ENCODE measurements at regions not wholly inside any gene's neighbourhood (a gene's known extent, or its start where the extent isn't known, plus 50 kb on each side); places are given as distances from the start of the nearest gene placed in this dataset.

- Mint-ChIP-seq H3K9me3 (no peaks in the 10 kb centered on the region), H3K27ac (no peak overlapping the region), H3K4me1 (peaks cover 6 to 25% (median 15%) of the 10 kb centered on the region in 4 donors), H3K36me3 (no peaks in the 10 kb centered on the region), H3K27me3 (no peaks in the 10 kb centered on the region), H3K4me3 (peak overlapping the region in 1 of 8 donors; percentile 2)
- intact Hi-C loops (cut with micrococcal nuclease), result no loop called here
- no peak for DNase-seq
- no peak overlapping the region for H3K27ac ChIP-seq (ENCODE audit: low read depth, low read length)
- H3K4me1 ChIP-seq (ENCODE audit: insufficient read depth, low read length), result peaks cover 13% of the 10 kb centered on the region
- no peaks in the 10 kb centered on the region for H3K9me3 ChIP-seq (ENCODE audit: control insufficient read depth in 1 of 2, low read length in 2 of 2)
- no peaks in the 10 kb centered on the region for H3K36me3 ChIP-seq (ENCODE audit: insufficient read depth, low read length)
- POLR2A ChIA-PET (ENCODE audit: partially characterized antibody), result no interaction called here
- CTCF ChIA-PET (ENCODE audit: partially characterized antibody), result no interaction called here
- no peak overlapping the region for H3K4me3 ChIP-seq (ENCODE audit: low read length in 2 of 2)
- no peaks in the 10 kb centered on the region for H3K27me3 ChIP-seq (ENCODE audit: insufficient read depth, low read length)
Observed at GRCh38 chr13:22232186-22232585, 561.3 kb downstream of the FGF9 start.

GRCh38 chr13:22235285-22235949 lies 564.5 kb downstream of the FGF9 start:
- no peak overlapping the region for H3K4me3 ChIP-seq (ENCODE audit: low read length in 2 of 2)
- DNase-seq, result no peak
- peaks cover 13% of the 10 kb centered on the region for H3K4me1 ChIP-seq (ENCODE audit: insufficient read depth, low read length)
- Mint-ChIP-seq H3K27me3 (no peaks in the 10 kb centered on the region), H3K4me1 (peaks cover 4 to 25% (median 11%) of the 10 kb centered on the region in 4 donors), H3K9me3 (no peaks in the 10 kb centered on the region), H3K27ac (peak overlapping the region in 2 of 7 donors; percentile 43 to 44), H3K4me3 (no peak overlapping the region), H3K36me3 (no peaks in the 10 kb centered on the region)
- H3K27me3 ChIP-seq (ENCODE audit: insufficient read depth, low read length), result no peaks in the 10 kb centered on the region
- H3K9me3 ChIP-seq (ENCODE audit: control insufficient read depth in 1 of 2, low read length in 2 of 2), result no peaks in the 10 kb centered on the region
- no peaks in the 10 kb centered on the region for H3K36me3 ChIP-seq (ENCODE audit: insufficient read depth, low read length)
- ChIA-PET CTCF (ENCODE audit: partially characterized antibody) (interaction anchor here (1.2 kb wide), 1 partner anchor 10 kb away, joined by 3 read pairs; no protein-coding TSS in a partner anchor), POLR2A (ENCODE audit: partially characterized antibody) (no interaction called here)
- intact Hi-C loops (cut with micrococcal nuclease), result no loop called here
- H3K27ac ChIP-seq (ENCODE audit: low read depth, low read length), result no peak overlapping the region

DNA sequence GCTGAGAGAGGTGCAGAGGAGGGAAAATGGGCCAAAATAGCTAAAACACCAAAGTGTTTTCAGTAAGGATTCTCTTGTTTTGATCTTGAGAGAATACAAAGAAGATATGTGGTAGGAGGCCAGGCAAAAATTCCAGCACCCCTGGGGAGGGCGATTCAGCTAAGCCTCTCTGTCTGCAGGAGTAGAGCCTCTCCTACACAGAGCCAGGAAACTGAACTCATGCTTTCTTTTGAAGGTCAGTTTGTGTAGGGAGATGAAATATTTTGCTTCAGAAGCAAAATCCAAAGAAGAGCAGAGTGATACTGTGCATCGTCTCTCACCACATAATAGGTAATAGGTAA lies 565.0 kb downstream of the FGF9 start:
- no peaks in the 10 kb centered on the region for H3K9me3 Mint-ChIP-seq
- H3K4me1 Mint-ChIP-seq, result peaks cover 4 to 24% (median 10%) of the 10 kb centered on the region in 4 donors
- H3K27me3 Mint-ChIP-seq, result no peaks in the 10 kb centered on the region
- no peak overlapping the region for H3K4me3 Mint-ChIP-seq
- Histone ChIP-seq H3K27me3 (ENCODE audit: insufficient read depth, low read length) (no peaks in the 10 kb centered on the region), H3K9me3 (ENCODE audit: control insufficient read depth in 1 of 2, low read length in 2 of 2) (no peaks in the 10 kb centered on the region), H3K36me3 (ENCODE audit: insufficient read depth, low read length) (no peaks in the 10 kb centered on the region), H3K4me3 (ENCODE audit: low read length in 2 of 2) (no peak overlapping the region), H3K4me1 (ENCODE audit: insufficient read depth, low read length) (peaks cover 13% of the 10 kb centered on the region), H3K27ac (ENCODE audit: low read depth, low read length) (no peak overlapping the region)
- ChIA-PET POLR2A (ENCODE audit: partially characterized antibody) (no interaction called here), CTCF (ENCODE audit: partially characterized antibody) (interaction anchor here (1.2 kb wide), 1 partner anchor 11 kb away, joined by 3 read pairs; no protein-coding TSS in a partner anchor)
- no peaks in the 10 kb centered on the region for H3K36me3 Mint-ChIP-seq
- H3K27ac Mint-ChIP-seq, result peak overlapping the region in 4 of 7 donors; percentile 24 to 53 (median 47)
- intact Hi-C loops (cut with micrococcal nuclease), result no loop called here
- no peak for DNase-seq

- Histone ChIP-seq H3K4me1 (ENCODE audit: insufficient read depth, low read length) (peaks cover 13% of the 10 kb centered on the region), H3K27me3 (ENCODE audit: insufficient read depth, low read length) (no peaks in the 10 kb centered on the region), H3K27ac (ENCODE audit: low read depth, low read length) (no peak overlapping the region), H3K9me3 (ENCODE audit: control insufficient read depth in 1 of 2, low read length in 2 of 2) (no peaks in the 10 kb centered on the region), H3K4me3 (ENCODE audit: low read length in 2 of 2) (no peak overlapping the region), H3K36me3 (ENCODE audit: insufficient read depth, low read length) (no peaks in the 10 kb centered on the region)
- ChIA-PET CTCF (ENCODE audit: partially characterized antibody) (no interaction called here), POLR2A (ENCODE audit: partially characterized antibody) (no interaction called here)
- Mint-ChIP-seq H3K27me3 (no peaks in the 10 kb centered on the region), H3K9me3 (no peaks in the 10 kb centered on the region), H3K4me3 (no peak overlapping the region), H3K4me1 (peaks cover 2 to 13% (median 5%) of the 10 kb centered on the region in 4 donors), H3K27ac (no peak overlapping the region), H3K36me3 (no peaks in the 10 kb centered on the region)
- DNase-seq, result no peak
- intact Hi-C loops (cut with micrococcal nuclease), result no loop called here
Observed at GRCh38 chr13:22238269-22238668, 567.4 kb downstream of the FGF9 start.

DNA sequence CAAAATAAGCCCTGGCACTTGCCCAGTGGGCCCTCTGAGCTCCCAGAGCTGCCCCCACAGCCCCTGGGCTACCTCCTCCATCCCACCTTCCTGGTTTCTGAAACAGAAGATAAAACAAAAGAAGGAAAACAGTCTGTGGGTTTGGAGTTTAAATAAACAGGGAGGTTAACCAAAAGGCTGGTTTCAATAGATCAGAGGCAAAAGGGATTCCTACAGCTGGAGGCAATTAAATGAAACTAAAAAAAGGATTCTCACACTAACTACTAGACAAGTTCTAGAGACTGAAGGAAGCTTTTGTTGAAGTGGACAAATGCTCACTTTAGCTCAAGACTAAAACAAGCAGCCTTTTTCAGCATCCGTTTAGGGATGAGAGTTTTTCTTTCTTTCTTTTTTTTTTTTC lies 569.8 kb downstream of the FGF9 start:
- Histone ChIP-seq H3K9me3 (ENCODE audit: control insufficient read depth in 1 of 2, low read length in 2 of 2) (no peaks in the 10 kb centered on the region), H3K4me3 (ENCODE audit: low read length in 2 of 2) (no peak overlapping the region), H3K27ac (ENCODE audit: low read depth, low read length) (no peak overlapping the region), H3K36me3 (ENCODE audit: insufficient read depth, low read length) (no peaks in the 10 kb centered on the region), H3K4me1 (ENCODE audit: insufficient read depth, low read length) (peaks cover 3% of the 10 kb centered on the region), H3K27me3 (ENCODE audit: insufficient read depth, low read length) (no peaks in the 10 kb centered on the region)
- H3K4me1 Mint-ChIP-seq, result peaks cover 3 to 8% (median 5%) of the 10 kb centered on the region in 4 donors
- H3K27ac Mint-ChIP-seq, result no peak overlapping the region
- H3K36me3 Mint-ChIP-seq, result no peaks in the 10 kb centered on the region
- no peaks in the 10 kb centered on the region for H3K9me3 Mint-ChIP-seq
- no peak overlapping the region for H3K4me3 Mint-ChIP-seq
- ChIA-PET CTCF (ENCODE audit: partially characterized antibody) (no interaction called here), POLR2A (ENCODE audit: partially characterized antibody) (no interaction called here)
- DNase-seq, result no peak
- no peaks in the 10 kb centered on the region for H3K27me3 Mint-ChIP-seq
- intact Hi-C loops (cut with micrococcal nuclease), result no loop called here

GRCh38 chr13:22243469-22244163 lies 572.7 kb downstream of the FGF9 start:
- no peak for DNase-seq
- no peak overlapping the region for H3K4me3 Mint-ChIP-seq
- Histone ChIP-seq H3K27me3 (ENCODE audit: insufficient read depth, low read length) (no peaks in the 10 kb centered on the region), H3K27ac (ENCODE audit: low read depth, low read length) (no peak overlapping the region), H3K4me1 (ENCODE audit: insufficient read depth, low read length) (no peaks in the 10 kb centered on the region), H3K36me3 (ENCODE audit: insufficient read depth, low read length) (no peaks in the 10 kb centered on the region), H3K9me3 (ENCODE audit: control insufficient read depth in 1 of 2, low read length in 2 of 2) (no peaks in the 10 kb centered on the region), H3K4me3 (ENCODE audit: low read length in 2 of 2) (no peak overlapping the region)
- POLR2A ChIA-PET (ENCODE audit: partially characterized antibody), result no interaction called here
- intact Hi-C loops (cut with micrococcal nuclease), result no loop called here
- CTCF ChIA-PET (ENCODE audit: partially characterized antibody), result interaction anchor here (1.4 kb wide), 1 partner anchor 23 kb away, joined by 3 read pairs; no protein-coding TSS in a partner anchor
- H3K27ac Mint-ChIP-seq, result no peak overlapping the region
- peaks cover 0 to 1% (median 0%) of the 10 kb centered on the region in 8 donors for H3K9me3 Mint-ChIP-seq
- H3K27me3 Mint-ChIP-seq, result no peaks in the 10 kb centered on the region
- H3K4me1 Mint-ChIP-seq, result peaks cover 0 to 9% (median 6%) of the 10 kb centered on the region in 4 donors
- no peaks in the 10 kb centered on the region for H3K36me3 Mint-ChIP-seq

DNA sequence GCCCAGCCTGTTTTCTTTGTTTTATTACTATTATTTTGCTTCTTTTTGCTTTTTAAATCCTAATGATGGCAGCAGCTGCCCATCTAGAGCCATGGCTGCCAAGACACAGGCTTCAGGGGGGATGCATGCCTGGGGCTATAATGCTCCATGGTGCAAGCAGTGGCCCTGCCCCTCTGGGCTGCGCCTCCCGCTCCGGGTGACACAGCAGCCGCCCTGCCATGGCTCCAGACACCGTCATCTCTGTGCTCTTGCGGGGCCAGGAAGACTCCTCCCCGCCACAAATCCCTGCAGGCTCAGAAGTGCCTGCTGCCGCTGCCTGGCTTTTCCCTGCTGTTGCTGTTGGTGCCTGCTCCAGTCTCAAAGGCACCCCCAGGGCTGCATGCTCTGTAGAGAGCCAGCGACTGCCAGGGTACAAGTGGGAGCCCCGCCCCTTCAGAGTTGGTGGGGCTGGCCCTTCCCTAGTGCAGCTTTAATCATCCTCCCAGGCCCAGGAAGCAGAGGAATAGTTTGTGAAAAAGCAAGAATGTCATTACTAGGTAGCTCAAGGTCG lies 581.5 kb downstream of the FGF9 start:
- no peaks in the 10 kb centered on the region for H3K27me3 Mint-ChIP-seq
- H3K4me3 Mint-ChIP-seq, result no peak overlapping the region
- CTCF ChIA-PET (ENCODE audit: partially characterized antibody), result no interaction called here
- Histone ChIP-seq H3K4me3 (ENCODE audit: low read length in 2 of 2) (no peak overlapping the region), H3K36me3 (ENCODE audit: insufficient read depth, low read length) (no peaks in the 10 kb centered on the region), H3K4me1 (ENCODE audit: insufficient read depth, low read length) (no peaks in the 10 kb centered on the region), H3K27me3 (ENCODE audit: insufficient read depth, low read length) (no peaks in the 10 kb centered on the region), H3K27ac (ENCODE audit: low read depth, low read length) (no peak overlapping the region), H3K9me3 (ENCODE audit: control insufficient read depth in 1 of 2, low read length in 2 of 2) (no peaks in the 10 kb centered on the region)
- H3K27ac Mint-ChIP-seq, result no peak overlapping the region
- peaks cover 0 to 5% (median 3%) of the 10 kb centered on the region in 4 donors for H3K4me1 Mint-ChIP-seq
- H3K9me3 Mint-ChIP-seq, result peaks cover 0 to 3% (median 0%) of the 10 kb centered on the region in 8 donors
- H3K36me3 Mint-ChIP-seq, result no peaks in the 10 kb centered on the region
- POLR2A ChIA-PET (ENCODE audit: partially characterized antibody), result no interaction called here
- intact Hi-C loops (cut with micrococcal nuclease), result no loop called here
- no peak for DNase-seq

Measured in CD4-positive, alpha-beta memory T cell (primary cell).